ENCODE measurements at regions not wholly inside any gene's neighbourhood (a gene's known extent, or its start where the extent isn't known, plus 50 kb on each side); places are given as distances from the start of the nearest gene placed in this dataset.
A peak's percentile ranks its signal among the peaks of the same experiment; 100 is the strongest.
"Not testable (repeated sequence)": the region's sequence is repeated elsewhere in the genome, so short reads cannot be mapped to it uniquely, and the experiment has no call there.

DNA sequence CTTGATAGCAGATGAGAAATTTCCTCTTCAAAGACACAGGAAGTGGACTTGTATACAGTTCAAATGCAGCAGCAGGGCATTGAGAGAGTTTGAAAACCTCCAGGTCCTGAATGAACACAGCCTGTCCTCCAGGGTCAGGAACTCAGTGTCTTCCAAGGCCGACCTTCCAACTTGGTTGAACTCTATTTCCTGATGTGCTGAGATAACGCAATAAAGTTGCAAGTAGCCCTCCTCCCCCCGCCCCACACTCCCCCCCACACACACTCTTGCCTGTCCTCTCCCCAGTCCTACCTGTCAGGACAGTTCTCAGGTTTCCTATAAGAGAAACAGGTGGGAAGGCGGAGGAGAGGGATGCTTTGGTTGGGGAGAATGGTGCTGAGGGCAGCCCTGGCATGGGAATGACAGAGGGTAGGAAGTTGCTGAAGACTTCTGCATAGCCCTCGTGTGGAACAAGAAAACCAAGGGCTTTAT lies 90.0 kb downstream of the CCDC71L start:
- no peak overlapping the region for H3K4me3 Mint-ChIP-seq
- peaks cover 12% of the 10 kb centered on the region for H3K4me1 Mint-ChIP-seq
- no peak overlapping the region for H3K27ac Mint-ChIP-seq
- ATAC-seq (no peak), DNase-seq (ENCODE audit: low spot score in 2 of 2) (no peak)
- no peaks in the 10 kb centered on the region for H3K9me3 Mint-ChIP-seq
- no peaks in the 10 kb centered on the region for H3K36me3 Mint-ChIP-seq

DNA sequence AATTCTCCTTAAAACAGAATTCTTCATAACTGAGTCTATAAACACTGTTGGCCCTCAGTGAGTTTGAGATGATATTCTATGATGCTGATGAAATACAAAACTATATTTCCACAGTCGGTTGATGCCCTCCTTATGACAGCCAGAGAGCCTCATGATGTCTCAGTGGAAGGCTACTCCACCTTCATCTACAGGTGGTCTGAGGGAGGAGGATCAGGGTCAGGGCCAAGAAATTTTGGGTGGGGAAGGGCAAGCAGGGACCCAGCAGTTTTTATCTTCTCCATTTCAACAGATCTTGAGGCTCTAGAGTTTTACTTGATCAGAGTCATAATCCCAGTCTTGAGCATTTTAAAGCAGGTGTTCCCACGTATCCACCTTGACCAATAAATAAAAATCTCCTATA lies 90.8 kb downstream of the CCDC71L start:
- no peaks in the 10 kb centered on the region for H3K9me3 Mint-ChIP-seq
- peaks cover 12% of the 10 kb centered on the region for H3K4me1 Mint-ChIP-seq
- H3K27ac Mint-ChIP-seq, result no peak overlapping the region
- ATAC-seq (no peak), DNase-seq (ENCODE audit: low spot score in 2 of 2) (no peak)
- no peak overlapping the region for H3K4me3 Mint-ChIP-seq
- H3K36me3 Mint-ChIP-seq, result no peaks in the 10 kb centered on the region

DNA sequence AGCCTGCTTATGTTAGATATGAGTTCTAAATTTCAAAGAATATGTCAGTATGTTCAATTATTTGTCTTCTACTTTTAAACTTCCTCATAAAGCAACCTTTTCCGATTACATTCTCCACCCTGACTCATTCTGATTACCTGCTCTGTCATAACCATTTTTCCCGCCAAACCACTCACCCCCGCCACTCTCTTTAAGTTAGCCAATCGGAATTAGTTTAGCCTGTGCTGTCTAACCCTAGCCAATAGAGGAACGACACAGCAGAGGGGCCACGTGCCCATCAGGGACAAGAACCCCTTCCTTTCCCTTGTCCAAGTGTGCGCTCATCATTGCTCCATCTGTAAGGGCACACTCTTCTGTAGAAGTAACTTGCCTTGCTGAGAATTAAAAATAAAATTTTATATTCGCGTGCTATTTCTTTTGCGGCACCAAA lies 91.4 kb downstream of the CCDC71L start:
- ATAC-seq, result no peak
- no peaks in the 10 kb centered on the region for H3K9me3 Mint-ChIP-seq
- H3K4me1 Mint-ChIP-seq, result peaks cover 12% of the 10 kb centered on the region
- no peak overlapping the region for H3K4me3 Mint-ChIP-seq
- H3K36me3 Mint-ChIP-seq, result no peaks in the 10 kb centered on the region
- H3K27ac Mint-ChIP-seq, result peak overlapping the region; percentile 27
- no peak for DNase-seq (ENCODE audit: low spot score in 2 of 2)

DNA sequence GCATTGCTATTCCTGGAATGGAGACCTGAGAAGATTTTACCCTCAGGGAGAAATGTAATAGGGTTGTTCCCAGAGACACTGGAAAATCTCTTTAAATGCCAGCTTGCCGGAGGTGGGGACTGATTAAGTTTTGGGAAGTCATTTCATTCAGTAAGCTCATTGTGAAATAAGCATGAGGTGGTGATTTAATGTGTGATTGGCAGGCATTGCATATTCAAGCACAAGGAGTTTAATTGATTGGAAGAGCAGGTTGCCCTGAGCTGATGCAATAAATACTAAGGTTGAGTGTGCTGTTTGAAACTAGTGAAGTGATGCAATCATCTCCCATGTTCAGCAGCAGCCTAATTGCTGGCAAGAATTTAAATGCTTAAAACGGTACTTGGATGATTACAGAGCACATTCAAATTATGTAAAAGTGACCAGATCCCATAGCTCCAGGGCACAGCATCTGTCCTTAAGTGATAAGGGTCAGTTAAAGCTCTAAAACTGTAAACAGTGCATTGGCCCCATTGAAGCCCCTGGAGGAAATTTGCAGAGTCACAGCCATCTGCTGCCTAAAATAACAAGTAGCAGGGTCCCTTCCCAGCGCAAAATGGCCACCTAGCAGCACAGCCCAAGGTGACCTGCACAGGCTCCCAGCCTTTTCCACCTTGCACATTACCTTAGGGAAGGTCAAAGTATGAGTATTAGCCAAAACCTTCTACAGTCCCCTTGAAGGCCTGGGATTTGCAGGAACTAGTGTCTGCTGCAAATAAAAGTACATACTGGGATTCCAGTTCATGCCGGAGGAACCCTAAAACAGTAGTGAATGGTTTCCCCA lies 92.1 kb downstream of the CCDC71L start:
- no peaks in the 10 kb centered on the region for H3K9me3 Mint-ChIP-seq
- no peaks in the 10 kb centered on the region for H3K36me3 Mint-ChIP-seq
- ATAC-seq (peak; percentile 60), DNase-seq (ENCODE audit: low spot score in 2 of 2) (peak in 1 of 2 donors; percentile 55)
- no peak overlapping the region for H3K4me3 Mint-ChIP-seq
- H3K4me1 Mint-ChIP-seq, result peaks cover 12% of the 10 kb centered on the region
- H3K27ac Mint-ChIP-seq, result peak overlapping the region; percentile 27

DNA sequence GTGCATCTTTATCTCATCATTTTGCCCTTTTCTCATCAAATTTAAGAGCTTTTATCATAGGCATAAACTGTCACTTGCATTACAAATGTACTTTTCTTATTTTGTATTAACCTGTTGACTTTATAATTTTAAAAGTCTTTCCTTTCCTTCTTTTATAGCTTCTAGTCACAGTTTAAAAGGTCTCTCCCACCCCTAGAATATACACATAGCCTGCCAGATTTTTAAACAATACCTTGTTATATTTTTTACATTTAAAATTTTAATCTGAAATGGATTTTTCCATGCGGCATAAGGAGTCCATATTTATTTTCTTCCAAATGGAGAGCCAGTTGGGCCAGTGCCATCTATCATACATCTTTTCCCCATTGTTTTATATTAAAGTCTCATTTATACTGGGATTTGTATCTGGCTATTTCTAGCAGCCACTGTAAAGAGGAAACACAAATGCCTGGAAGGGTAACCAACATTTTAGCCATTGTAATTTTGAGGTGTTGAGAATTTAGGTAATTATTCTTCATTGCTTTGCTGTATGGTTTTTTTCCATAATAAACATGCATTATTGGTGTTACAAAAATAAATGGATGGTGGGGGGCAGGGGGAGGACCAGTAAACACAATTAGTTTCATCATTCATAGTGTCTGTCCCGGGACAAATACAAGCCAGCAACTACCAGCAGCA lies 92.8 kb downstream of the CCDC71L start:
- Mint-ChIP-seq H3K4me3 (no peak overlapping the region), H3K4me1 (peaks cover 12% of the 10 kb centered on the region), H3K36me3 (no peaks in the 10 kb centered on the region), H3K9me3 (no peaks in the 10 kb centered on the region), H3K27ac (peak overlapping the region; percentile 27)
- ATAC-seq (no peak), DNase-seq (ENCODE audit: low spot score in 2 of 2) (no peak)

DNA sequence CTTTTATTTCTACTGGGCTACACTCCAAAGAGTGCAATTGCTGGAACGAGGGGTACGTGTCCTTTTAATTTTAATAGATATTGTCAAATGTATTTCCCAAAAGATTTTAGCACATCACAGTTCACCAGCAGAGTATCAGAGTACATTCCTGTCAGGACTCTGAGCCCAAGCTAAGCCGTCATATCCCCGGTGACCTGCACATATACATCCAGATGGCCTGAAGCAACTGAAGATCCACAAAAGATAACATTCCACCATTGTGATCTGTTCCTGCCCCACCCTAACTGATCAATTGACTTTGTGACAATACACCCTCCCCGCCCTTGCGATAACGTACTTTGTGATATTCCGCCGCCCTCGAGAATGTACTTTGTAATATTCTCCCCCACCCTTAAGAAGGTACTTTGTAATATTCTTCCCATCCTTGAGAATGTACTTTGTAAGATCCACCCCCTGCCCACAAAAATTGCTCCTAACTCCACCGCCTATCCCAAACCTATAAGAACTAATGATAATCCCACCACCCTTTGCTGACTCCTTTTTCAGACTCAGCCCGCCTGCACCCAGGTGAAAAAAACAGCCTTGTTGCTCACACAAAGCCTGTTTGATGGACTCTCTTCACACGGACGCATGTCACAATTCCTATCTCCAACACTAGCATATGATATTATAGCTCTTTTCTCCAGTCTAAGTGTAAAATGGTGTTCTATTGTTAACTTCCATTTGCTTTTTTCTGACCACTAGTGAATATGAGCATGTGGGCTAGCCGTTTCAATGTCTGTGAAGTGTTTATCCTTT lies 93.6 kb downstream of the CCDC71L start:
- H3K9me3 Mint-ChIP-seq; H3K27ac Mint-ChIP-seq; ATAC-seq; DNase-seq (ENCODE audit: low spot score in 2 of 2); H3K4me3 Mint-ChIP-seq; H3K36me3 Mint-ChIP-seq: not testable (repeated sequence)
- peaks cover 12% of the 10 kb centered on the region for H3K4me1 Mint-ChIP-seq

DNA sequence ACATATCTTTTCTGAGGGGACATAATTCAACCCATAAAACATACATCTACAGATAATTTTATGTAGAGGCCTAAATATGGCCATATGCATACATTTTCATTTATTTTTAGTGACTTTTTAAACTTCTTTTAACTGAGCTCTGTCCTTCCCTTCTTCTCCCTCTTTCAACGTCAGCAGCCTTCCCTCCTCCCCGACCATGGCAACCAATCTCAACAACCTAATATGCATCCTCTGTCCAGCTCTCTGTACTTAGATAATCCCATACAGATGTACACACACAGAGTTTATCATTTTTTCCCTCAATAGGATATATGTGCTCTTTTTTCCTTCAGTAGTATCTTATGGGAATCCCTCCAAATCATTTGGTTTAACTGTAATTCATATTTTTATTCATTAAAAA lies 94.3 kb downstream of the CCDC71L start:
- Mint-ChIP-seq H3K4me1 (peaks cover 16% of the 10 kb centered on the region), H3K4me3 (no peak overlapping the region), H3K36me3 (no peaks in the 10 kb centered on the region), H3K9me3 (no peaks in the 10 kb centered on the region), H3K27ac (no peak overlapping the region)
- ATAC-seq, result no peak
- no peak for DNase-seq (ENCODE audit: low spot score in 2 of 2)

DNA sequence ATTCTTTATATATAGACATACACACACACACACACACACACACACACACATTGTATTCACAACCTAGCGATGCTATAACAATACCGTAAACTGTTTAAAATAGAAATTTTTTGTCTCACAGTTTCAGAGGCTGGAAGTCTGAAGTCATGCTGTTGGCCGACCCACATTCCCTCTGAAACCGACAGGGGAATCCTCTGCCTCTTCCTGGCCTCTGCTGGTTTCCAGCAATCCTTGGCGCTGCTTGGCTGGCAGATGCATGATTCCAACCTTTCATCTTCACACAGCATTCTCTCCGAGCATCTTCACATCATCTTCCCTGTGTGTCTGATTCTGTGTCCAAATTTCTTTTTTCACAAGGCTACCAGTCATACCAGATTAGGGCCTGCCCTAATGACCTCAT lies 94.8 kb downstream of the CCDC71L start:
- Mint-ChIP-seq H3K4me3 (no peak overlapping the region), H3K27ac (no peak overlapping the region), H3K36me3 (no peaks in the 10 kb centered on the region), H3K9me3 (no peaks in the 10 kb centered on the region), H3K4me1 (peaks cover 21% of the 10 kb centered on the region)
- no peak for DNase-seq (ENCODE audit: low spot score in 2 of 2)
- no peak for ATAC-seq

DNA sequence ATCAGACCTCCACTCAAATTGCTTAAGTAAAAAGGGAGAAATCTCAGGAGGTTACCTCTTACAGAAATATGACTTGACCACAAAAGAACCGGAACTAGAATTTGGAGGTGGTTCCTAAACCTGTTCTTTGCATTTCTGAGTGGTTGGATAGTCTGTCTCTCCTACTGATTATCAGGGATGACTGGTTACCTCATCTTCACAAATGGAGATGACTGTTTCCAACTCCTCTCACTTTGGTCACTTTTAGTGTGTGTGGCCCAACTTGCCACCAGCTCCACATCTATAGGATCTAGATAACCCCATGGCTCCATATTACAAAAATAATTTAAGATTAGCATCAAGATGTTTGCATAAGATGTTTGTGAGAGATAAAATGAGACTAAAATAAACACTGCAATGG lies 95.5 kb downstream of the CCDC71L start:
- H3K27ac Mint-ChIP-seq, result no peak overlapping the region
- ATAC-seq (no peak), DNase-seq (ENCODE audit: low spot score in 2 of 2) (no peak)
- peaks cover 28% of the 10 kb centered on the region for H3K4me1 Mint-ChIP-seq
- H3K9me3 Mint-ChIP-seq, result no peaks in the 10 kb centered on the region
- H3K4me3 Mint-ChIP-seq, result no peak overlapping the region
- H3K36me3 Mint-ChIP-seq, result no peaks in the 10 kb centered on the region

DNA sequence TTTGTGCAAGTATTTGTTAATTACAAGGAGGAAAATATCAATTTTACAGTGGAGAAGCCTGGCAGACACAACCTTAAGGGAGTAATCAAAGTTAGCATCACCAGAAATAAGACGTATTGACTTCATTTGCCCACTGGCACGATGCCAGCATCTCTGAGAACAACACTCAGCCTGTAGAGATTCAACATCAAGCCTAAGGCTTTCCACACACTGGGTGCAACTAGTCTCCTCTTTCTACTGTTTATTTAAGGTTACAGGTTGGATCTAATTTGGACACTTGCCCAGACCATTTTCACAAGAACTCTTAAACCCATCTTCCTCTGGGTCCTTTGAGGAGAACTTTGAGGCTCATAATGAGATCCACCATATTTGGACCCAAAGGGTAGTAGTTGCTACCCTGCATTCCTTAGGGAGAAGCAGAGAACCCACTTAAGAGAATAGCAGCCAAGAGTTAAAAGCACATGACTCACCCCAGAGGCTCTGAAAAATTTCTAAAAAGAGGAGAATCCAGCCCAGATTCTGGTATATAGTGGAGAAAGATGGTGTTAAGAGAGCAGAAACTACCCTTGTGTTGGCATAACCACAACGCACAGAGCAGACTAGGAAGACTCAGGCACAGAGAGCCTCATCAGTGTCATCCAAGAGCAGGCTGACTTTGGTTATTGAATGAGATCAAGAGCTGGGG lies 97.3 kb downstream of the CCDC71L start:
- DNase-seq (ENCODE audit: low spot score in 2 of 2) (no peak), ATAC-seq (no peak)
- Mint-ChIP-seq H3K4me1 (peaks cover 22% of the 10 kb centered on the region), H3K36me3 (no peaks in the 10 kb centered on the region), H3K27ac (no peak overlapping the region), H3K9me3 (peaks cover 4% of the 10 kb centered on the region), H3K4me3 (no peak overlapping the region)

DNA sequence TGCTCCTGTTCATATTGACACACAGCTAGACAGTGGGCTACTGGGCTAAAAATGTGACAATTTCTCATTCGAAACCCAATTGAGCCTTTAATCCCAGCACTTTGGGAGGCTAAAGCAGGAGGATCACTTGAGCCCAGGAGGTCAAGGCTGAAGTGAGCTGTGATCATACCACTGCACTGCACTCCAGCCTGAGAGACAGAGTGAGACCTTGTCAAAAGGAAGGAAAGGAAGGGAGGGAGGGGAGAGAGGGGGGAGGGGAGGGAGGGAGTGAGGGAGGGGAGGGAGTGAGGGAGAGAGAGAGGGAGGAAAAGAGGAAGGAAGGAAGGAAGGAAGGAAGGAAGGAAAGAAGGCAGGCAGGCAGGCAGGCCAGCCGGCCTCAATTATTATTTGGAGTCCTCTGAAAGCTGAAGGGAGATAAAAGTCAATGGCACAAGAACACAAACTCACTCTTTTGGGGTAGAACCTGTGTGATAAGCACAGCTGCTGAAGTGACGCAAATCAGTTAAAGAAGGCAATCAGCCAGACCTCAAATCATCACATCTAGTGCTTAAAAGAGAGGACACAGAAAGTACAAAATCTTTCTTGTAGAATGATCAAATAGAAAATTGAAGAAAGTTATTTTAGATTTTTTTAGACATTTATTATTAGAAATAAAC lies 98.1 kb downstream of the CCDC71L start:
- no peak overlapping the region for H3K4me3 Mint-ChIP-seq
- no peak overlapping the region for H3K27ac Mint-ChIP-seq
- H3K9me3 Mint-ChIP-seq, result peaks cover 4% of the 10 kb centered on the region
- DNase-seq (ENCODE audit: low spot score in 2 of 2), result no peak
- H3K4me1 Mint-ChIP-seq, result peaks cover 19% of the 10 kb centered on the region
- no peak for ATAC-seq
- no peaks in the 10 kb centered on the region for H3K36me3 Mint-ChIP-seq

DNA sequence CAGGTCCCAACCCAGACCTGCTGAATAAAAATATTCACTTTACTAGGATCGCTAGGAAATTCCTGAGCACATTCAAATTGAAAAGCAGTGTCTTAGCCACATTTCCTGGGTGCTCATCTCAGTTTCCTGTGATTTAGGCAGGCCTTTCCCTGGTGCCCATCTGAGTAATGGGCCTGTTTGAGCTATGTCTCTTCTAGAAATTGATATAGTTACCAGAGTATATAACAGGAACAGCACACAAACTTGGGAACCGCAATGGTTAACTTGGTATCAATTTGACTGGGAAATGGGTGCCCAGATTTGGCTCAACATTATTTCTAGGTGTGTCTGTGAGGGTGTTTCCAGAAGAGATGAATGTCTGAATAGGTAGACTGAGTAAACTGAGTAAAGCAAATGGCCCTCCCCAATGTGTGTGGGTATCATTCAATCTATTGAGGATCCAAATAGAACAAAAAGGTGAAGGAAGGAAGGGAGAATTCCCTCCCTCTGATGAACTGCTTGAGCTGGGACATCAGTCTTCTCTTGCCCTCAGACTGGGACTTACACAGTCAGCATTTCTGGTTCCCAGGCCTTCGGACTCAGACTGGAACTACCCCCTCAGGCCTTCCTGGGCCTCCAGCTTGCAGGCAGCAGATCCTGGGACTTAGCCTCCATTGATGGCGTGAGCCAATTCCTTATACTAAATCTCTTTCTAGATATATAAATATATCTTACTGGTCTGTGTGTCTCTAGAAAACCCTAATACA lies 99.1 kb downstream of the CCDC71L start:
- peaks cover 19% of the 10 kb centered on the region for H3K4me1 Mint-ChIP-seq
- ATAC-seq (peak; percentile 93), DNase-seq (ENCODE audit: low spot score in 2 of 2) (peak in 1 of 2 donors; percentile 60)
- H3K4me3 Mint-ChIP-seq, result peak overlapping the region; percentile 9
- H3K9me3 Mint-ChIP-seq, result peaks cover 4% of the 10 kb centered on the region
- H3K36me3 Mint-ChIP-seq, result no peaks in the 10 kb centered on the region
- no peak overlapping the region for H3K27ac Mint-ChIP-seq

DNA sequence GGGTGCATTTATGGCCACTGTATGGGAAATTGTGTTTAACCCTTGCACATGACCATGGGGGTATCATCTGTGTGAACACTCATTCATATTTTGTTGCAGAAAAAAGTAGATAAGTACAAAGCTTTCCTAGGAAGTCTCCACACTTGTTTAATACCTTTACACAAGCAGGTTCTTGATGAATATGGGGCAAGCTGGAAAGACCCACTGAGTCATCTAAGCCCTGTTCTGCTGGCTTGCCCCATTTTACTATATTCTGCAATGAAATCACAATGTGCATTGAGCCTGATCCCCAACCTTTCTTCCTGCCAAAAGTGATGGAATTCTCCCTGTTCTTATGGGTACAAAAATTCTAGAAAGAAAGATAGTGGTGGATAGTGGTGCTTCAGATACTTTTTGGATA lies 99.8 kb downstream of the CCDC71L start:
- Mint-ChIP-seq H3K27ac (no peak overlapping the region), H3K9me3 (peaks cover 4% of the 10 kb centered on the region), H3K4me1 (peaks cover 19% of the 10 kb centered on the region), H3K4me3 (peak overlapping the region; percentile 9), H3K36me3 (no peaks in the 10 kb centered on the region)
- DNase-seq (ENCODE audit: low spot score in 2 of 2), result no peak
- peak; percentile 68 for ATAC-seq

DNA sequence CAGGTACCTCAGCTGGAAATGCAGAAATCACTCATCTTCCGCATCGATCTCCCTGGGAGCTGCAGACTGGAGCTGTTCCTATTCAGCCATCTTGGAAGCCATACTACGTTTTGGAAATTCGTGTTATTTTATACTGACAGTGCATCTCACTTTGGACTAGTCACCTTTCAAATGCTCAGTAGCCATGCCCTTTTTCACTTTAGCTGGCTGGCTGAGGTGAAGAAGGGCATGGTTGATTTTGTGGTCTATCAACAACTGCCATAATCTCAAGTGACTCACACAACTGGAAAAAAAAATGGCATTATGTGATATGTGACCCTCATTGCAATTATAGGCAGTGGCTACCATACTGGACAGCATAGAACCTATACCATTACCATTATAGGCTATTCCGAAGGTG lies 100.5 kb downstream of the CCDC71L start:
- Mint-ChIP-seq H3K4me3 (no peak overlapping the region), H3K27ac (no peak overlapping the region), H3K36me3 (no peaks in the 10 kb centered on the region), H3K4me1 (peaks cover 19% of the 10 kb centered on the region), H3K9me3 (peaks cover 4% of the 10 kb centered on the region)
- no peak for DNase-seq (ENCODE audit: low spot score in 2 of 2)
- peak; percentile 51 for ATAC-seq
